ENCODE measurements at regions not wholly inside any gene's neighbourhood (a gene's known extent, or its start where the extent isn't known, plus 50 kb on each side); places are given as distances from the start of the nearest gene placed in this dataset.

DNA sequence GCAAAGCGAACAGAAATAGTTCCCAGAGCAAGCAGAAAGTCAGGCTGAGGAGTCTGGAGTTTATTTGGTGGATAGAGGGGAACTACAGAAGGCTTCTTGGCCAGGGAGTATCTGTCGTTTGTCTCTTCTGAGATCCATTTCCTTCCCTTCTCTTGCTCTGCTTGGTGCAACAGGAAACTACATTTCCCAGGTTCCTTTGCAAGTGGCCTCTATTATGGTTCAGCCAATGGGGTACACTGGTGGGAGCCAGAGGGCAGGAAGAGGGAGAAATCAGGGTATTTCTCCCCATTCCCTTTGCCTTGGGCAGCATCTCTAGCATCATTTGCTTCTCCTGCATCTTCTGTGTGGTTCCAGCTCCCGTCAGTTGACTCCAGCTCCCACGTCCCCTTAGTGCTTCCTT lies 142.1 kb downstream of the BCOR start:
- ATAC-seq (replicated peaks), result no peak
- Mint-ChIP-seq H3K27me3 (no peaks in the 10 kb centered on the region), H3K36me3 (ENCODE audit: low read depth) (no peaks in the 10 kb centered on the region), H3K27ac (no peak overlapping the region), H3K4me3 (no peak overlapping the region), H3K4me1 (no peaks in the 10 kb centered on the region), H3K9me3 (no peaks in the 10 kb centered on the region)

DNA sequence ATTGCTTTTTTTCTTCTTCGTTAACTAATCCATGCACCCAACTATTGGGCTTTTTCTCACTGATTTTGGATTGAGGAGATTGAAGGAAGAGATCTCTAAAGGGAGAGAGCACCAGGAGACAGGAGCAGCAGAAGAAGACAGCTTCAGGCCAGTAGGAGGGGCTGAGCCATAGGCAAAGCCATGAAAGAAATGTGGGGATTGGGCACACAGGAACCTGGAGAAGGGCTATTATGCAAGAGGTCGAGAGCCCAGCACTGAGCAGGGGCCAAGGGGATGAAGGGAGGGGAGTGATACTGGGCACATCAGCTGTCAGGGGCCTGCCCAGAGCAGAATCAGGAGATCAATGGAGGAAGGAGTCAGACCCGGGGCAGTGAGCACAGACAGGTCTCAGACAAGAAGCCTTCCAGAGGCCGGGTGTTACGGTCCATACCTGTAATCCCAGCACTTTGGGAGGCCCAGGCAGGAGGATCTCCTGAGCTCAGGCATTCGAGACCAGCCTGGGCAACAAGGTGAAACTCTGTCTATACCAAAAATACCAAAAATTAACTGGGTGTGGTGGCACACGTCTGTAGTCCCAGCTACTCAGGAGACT lies 140.9 kb downstream of the BCOR start:
- H3K4me1 Mint-ChIP-seq, result no peaks in the 10 kb centered on the region
- no peak overlapping the region for H3K27ac Mint-ChIP-seq
- no peaks in the 10 kb centered on the region for H3K9me3 Mint-ChIP-seq
- no peaks in the 10 kb centered on the region for H3K36me3 Mint-ChIP-seq (ENCODE audit: low read depth)
- no peak for ATAC-seq (replicated peaks)
- H3K27me3 Mint-ChIP-seq, result no peaks in the 10 kb centered on the region
- no peak overlapping the region for H3K4me3 Mint-ChIP-seq

DNA sequence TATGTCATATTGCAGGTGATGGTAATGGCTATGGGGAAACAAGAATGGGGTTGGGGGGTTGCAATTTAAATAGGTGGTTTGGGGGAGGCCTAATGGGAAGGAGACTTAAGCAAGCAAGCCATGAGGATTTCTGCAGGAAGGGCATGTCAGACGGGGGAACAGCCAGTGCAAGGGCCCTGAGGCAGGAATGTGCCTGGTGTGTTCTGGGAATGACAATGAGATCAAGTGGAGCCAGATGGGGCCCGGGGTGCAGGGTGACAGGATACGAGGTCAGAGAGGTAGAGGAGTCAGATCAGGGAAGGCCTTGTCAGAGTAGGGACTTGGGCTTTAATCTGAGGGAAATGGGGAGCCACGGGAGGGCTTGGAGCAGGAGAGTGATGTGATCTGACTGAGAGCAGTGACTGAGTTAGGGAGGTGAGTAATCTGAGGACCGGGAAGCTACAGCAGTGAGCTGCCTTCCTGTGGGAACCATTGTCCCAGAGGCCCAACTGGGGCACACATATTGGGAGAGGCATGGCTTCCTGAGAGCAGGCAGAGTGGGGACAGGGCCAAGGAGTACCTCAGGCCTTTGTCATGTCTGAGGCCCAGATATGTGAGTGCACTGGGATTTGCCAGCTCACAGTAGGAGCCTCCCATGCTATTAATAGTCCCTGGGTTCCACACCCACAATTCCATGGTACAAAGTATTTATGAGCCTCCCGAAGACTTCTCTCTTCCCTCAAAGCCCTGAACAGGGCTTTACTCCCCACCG lies 139.8 kb downstream of the BCOR start:
- H3K4me3 Mint-ChIP-seq, result no peak overlapping the region
- no peaks in the 10 kb centered on the region for H3K36me3 Mint-ChIP-seq (ENCODE audit: low read depth)
- no peaks in the 10 kb centered on the region for H3K9me3 Mint-ChIP-seq
- no peak overlapping the region for H3K27ac Mint-ChIP-seq
- no peaks in the 10 kb centered on the region for H3K27me3 Mint-ChIP-seq
- no peaks in the 10 kb centered on the region for H3K4me1 Mint-ChIP-seq
- no peak for ATAC-seq (replicated peaks)

DNA sequence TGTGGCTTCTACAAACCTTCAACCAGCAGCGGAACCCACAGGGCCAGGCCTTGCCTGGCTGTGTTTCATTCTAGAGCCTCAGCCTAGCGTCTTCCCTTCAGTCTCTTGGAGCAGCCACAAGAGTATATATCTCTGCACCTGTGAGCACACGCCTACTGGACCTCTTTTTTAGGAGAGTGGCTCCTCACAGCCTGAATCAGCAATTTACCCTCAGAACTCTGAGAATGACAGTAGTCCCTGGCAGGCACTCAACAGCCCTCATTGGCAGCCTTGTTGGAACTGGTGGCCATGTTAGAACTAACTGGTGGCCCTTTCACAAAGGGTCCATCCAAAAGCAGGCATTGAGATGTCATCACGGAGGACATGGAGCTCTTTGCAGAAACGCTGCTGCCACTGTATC lies 138.9 kb downstream of the BCOR start:
- no peak for ATAC-seq (replicated peaks)
- H3K4me1 Mint-ChIP-seq, result no peaks in the 10 kb centered on the region
- H3K4me3 Mint-ChIP-seq, result no peak overlapping the region
- H3K27me3 Mint-ChIP-seq, result no peaks in the 10 kb centered on the region
- no peaks in the 10 kb centered on the region for H3K9me3 Mint-ChIP-seq
- H3K36me3 Mint-ChIP-seq (ENCODE audit: low read depth), result no peaks in the 10 kb centered on the region
- no peak overlapping the region for H3K27ac Mint-ChIP-seq

DNA sequence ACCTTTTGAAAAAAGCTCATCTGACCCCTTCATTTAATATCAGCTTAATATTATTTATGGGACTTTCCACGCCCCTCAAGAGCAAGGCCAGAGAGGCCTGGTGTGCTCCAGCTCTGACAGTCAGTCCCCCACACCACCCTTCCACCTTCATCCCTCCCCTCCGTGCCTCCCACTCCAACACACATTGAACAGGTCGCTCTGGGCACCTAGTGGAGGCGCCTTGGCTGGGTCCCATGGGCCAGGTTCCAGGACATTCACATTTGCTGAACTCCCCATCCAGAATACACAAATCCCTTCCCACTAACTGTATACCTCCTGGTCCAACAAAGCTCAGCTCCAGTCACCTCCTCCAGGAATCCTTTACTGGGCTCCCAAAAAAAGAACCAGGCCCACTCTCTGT lies 137.5 kb downstream of the BCOR start:
- Mint-ChIP-seq H3K4me3 (no peak overlapping the region), H3K27me3 (no peaks in the 10 kb centered on the region), H3K4me1 (no peaks in the 10 kb centered on the region), H3K27ac (no peak overlapping the region), H3K9me3 (no peaks in the 10 kb centered on the region), H3K36me3 (ENCODE audit: low read depth) (no peaks in the 10 kb centered on the region)
- ATAC-seq (replicated peaks), result no peak

DNA sequence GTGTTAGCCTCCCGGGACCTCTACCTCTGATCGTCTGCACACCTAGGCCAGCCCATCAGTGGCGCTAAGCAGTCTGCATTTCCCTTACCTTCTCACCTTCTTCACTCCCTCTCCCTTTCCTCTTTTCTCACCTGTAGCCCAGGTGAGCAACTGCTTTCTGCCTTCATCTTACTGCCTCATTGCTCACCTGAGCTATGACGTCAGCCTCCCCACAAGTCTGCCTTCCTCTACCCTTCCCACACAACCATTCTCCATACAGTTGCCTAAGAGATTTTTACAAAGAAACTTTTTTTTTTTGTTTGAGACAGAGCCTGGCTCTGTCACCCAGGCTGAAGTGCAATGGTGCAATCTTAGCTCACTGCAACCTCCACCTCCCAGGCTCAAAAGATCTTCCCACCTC lies 136.3 kb downstream of the BCOR start:
- Mint-ChIP-seq H3K27me3 (no peaks in the 10 kb centered on the region), H3K4me1 (no peaks in the 10 kb centered on the region)
- no peak for ATAC-seq (replicated peaks)

DNA sequence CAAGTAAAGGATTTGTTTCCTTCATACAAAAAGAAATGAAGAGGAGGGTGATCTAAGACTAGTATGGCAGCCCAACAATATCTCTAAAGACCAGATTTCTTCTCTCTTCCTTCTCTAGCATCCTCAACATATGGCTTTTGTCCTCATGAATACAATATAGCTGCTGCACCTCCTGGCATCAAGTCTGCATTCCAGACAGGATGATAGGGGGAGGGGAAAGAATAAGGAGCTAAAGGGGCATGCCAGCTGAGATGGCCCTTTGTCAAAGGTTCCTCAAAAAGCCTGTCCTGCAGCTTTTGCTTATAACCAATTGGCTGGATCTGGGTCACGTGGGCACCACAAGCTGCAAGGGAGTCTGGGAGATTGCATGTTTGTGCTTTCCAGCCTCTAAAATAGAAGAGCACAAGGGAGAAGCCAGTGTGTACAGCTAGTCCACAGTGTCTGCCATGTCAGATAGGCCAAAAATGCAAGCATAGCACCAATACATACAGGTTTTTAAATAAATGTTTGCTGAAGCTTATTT lies 132.6 kb downstream of the BCOR start:
- ATAC-seq (replicated peaks), result no peak
- H3K36me3 Mint-ChIP-seq (ENCODE audit: low read depth), result no peaks in the 10 kb centered on the region
- no peak overlapping the region for H3K4me3 Mint-ChIP-seq
- no peaks in the 10 kb centered on the region for H3K27me3 Mint-ChIP-seq
- no peaks in the 10 kb centered on the region for H3K9me3 Mint-ChIP-seq
- no peaks in the 10 kb centered on the region for H3K4me1 Mint-ChIP-seq
- no peak overlapping the region for H3K27ac Mint-ChIP-seq

More for the DNA sequence above, 136.3 kb downstream of the BCOR start:
- Mint-ChIP-seq H3K36me3 (ENCODE audit: low read depth) (no peaks in the 10 kb centered on the region), H3K4me3 (no peak overlapping the region), H3K27ac (no peak overlapping the region), H3K9me3 (no peaks in the 10 kb centered on the region)

DNA sequence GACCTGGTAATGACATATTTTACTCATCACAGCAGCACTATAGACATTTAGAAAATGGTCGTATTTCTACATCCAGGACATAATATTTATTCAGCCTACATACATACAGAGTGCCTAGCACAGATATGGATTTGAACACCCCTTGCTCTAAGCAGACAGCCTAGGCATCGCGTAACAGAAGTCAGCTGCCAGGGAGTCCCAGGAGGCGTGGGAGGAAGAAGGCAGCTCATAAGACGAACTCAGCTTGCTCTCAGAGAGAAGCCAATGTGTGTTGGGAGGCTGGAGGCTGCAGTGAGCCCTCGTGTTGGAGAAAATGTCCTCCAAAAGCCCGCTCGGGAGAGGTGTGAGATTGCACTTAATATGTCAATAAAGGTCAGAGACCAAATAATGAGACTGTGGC lies 131.6 kb downstream of the BCOR start:
- H3K27ac Mint-ChIP-seq, result no peak overlapping the region
- H3K4me3 Mint-ChIP-seq, result no peak overlapping the region
- no peaks in the 10 kb centered on the region for H3K4me1 Mint-ChIP-seq
- H3K36me3 Mint-ChIP-seq (ENCODE audit: low read depth), result no peaks in the 10 kb centered on the region
- ATAC-seq (replicated peaks), result no peak
- H3K9me3 Mint-ChIP-seq, result peaks cover 3% of the 10 kb centered on the region
- H3K27me3 Mint-ChIP-seq, result no peaks in the 10 kb centered on the region

DNA sequence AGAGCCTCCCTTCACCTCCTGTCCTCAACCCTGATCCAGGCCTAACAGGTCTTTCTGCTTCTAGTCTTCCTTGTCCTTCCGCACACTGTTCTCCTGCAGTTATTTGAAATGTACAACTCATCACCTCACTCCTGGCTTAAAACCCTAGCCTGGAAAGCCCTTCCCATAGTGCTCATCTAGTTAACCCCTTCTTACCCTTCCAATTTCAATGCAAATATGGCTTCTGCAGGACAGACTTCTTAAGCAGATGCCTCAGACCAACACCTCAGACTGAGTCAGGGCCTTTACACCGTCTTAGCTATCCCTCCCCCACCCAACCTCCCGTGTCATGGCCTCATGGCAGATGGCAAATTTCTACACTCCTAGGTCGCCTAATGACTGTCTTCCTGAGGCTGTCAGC lies 130.4 kb downstream of the BCOR start:
- no peaks in the 10 kb centered on the region for H3K36me3 Mint-ChIP-seq (ENCODE audit: low read depth)
- H3K27ac Mint-ChIP-seq, result no peak overlapping the region
- no peaks in the 10 kb centered on the region for H3K27me3 Mint-ChIP-seq
- no peak overlapping the region for H3K4me3 Mint-ChIP-seq
- H3K4me1 Mint-ChIP-seq, result no peaks in the 10 kb centered on the region
- H3K9me3 Mint-ChIP-seq, result peaks cover 5% of the 10 kb centered on the region
- no peak for ATAC-seq (replicated peaks)

DNA sequence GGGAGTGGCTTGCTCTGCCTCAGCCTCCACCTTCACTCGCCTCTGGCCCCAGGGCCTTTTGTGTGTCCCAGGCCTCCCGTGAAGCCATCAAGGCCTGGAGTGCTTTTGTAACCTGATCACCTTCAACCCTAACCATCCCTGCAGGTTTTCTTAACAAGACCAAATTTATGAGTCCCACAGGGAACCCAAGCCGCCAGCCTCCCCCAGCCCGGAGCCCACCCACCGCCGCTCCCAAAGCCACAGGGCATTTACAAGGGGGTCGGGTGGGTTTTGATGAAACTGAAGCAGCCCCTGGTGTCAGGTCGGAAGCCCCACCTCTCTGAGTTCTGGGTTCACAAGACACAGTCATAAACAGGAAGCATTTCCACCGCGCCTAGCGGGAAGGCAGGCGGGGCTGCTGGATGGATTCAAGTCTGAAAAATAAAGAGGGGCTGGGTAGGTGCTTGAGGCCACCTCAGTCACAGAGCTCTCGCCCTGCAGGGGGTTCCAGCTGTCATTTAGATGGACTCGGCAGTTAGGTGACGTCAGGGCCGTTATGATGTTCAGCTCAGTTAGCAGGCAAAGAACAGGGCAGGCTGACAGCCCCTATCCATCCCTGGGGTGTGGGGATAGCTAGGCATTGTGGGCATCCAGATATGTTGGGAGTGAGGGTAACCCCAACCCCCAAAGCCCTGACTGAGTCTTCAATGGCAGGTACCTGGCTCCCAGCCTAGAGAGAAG lies 128.5 kb downstream of the BCOR start:
- peak overlapping the region; percentile 28 for H3K27ac Mint-ChIP-seq
- ATAC-seq (replicated peaks), result no peak
- H3K4me3 Mint-ChIP-seq, result no peak overlapping the region
- H3K27me3 Mint-ChIP-seq, result no peaks in the 10 kb centered on the region
- H3K9me3 Mint-ChIP-seq, result peaks cover 5% of the 10 kb centered on the region
- H3K36me3 Mint-ChIP-seq (ENCODE audit: low read depth), result no peaks in the 10 kb centered on the region
- no peaks in the 10 kb centered on the region for H3K4me1 Mint-ChIP-seq

DNA sequence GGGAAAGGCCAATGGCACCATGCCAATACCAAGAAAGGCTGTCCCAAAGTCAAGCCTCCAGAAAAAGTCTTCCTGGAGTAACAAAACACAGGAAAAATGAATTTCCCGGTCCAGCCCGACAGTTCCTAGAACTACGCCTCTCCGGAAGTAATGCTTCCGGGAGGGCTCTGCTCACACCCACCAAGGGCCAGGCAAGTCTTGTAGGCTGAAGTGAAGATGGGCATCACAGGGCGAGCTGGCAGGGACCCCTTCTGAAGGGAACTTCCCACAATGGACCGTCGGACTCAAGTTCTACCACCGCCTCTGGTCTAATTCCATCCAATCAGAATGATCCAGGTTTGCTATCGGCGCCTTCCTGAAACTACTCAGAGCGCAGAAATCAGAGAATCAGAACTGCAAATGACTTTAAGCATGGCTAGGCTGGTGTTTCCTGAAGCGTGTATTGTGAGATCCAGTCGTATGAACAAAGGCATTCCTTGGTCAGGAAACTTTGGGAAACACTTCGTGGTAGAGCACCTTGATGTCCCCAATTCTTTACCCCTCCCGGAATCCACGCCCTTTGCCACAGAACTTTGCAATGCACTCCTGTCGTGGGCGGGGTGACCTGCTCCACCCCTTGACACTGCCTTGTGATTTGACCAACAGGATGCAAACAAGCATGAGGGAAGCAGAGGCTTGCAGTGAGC lies 127.8 kb downstream of the BCOR start:
- no peaks in the 10 kb centered on the region for H3K4me1 Mint-ChIP-seq
- ATAC-seq (replicated peaks), result no peak
- H3K27ac Mint-ChIP-seq, result no peak overlapping the region
- H3K27me3 Mint-ChIP-seq, result no peaks in the 10 kb centered on the region
- H3K36me3 Mint-ChIP-seq (ENCODE audit: low read depth), result no peaks in the 10 kb centered on the region
- peaks cover 5% of the 10 kb centered on the region for H3K9me3 Mint-ChIP-seq
- H3K4me3 Mint-ChIP-seq, result no peak overlapping the region

DNA sequence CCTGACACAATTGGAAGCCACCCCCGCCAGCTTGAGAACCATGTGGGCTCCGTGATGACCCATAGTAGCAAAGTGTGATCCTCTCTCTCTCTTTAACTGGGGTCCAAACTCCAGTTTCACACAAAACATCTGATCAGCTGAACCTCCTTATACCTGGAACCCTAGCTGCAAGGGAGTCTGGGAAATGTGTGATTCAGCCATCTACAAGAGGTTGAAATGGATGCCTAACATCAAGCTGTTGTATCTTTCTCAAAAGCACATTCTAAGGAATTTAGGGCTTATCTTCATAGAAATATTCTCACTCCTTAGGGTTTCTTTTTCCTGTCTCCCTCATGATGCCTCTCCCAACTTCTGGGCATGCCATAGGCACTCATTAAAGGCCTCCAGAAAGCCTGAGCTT lies 126.0 kb downstream of the BCOR start:
- Mint-ChIP-seq H3K4me3 (no peak overlapping the region), H3K4me1 (no peaks in the 10 kb centered on the region), H3K9me3 (peaks cover 5% of the 10 kb centered on the region), H3K36me3 (ENCODE audit: low read depth) (no peaks in the 10 kb centered on the region), H3K27me3 (no peaks in the 10 kb centered on the region), H3K27ac (no peak overlapping the region)
- ATAC-seq (replicated peaks), result no peak

DNA sequence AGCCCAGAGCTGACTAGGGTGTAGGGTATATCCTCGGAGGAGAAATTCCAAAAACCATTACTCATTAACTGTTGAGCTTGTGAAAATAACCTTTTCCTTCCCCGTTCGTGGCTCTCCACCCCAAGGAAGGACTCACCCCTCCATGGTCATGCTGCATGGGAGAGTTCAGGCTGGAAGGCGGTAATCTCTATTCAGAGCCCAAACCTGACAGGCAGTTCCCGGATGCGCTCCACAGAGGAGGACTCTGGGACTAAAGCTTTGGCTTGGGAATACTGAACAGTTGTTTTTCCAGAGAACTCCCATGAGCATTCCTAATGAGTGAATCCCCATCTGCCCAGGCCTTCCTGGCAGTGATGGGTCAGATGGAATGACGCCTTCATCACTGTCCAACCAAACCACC lies 125.4 kb downstream of the BCOR start:
- H3K27me3 Mint-ChIP-seq, result no peaks in the 10 kb centered on the region
- H3K4me1 Mint-ChIP-seq, result no peaks in the 10 kb centered on the region
- H3K36me3 Mint-ChIP-seq (ENCODE audit: low read depth), result no peaks in the 10 kb centered on the region
- no peak overlapping the region for H3K4me3 Mint-ChIP-seq
- no peak overlapping the region for H3K27ac Mint-ChIP-seq
- no peak for ATAC-seq (replicated peaks)
- peaks cover 5% of the 10 kb centered on the region for H3K9me3 Mint-ChIP-seq

DNA sequence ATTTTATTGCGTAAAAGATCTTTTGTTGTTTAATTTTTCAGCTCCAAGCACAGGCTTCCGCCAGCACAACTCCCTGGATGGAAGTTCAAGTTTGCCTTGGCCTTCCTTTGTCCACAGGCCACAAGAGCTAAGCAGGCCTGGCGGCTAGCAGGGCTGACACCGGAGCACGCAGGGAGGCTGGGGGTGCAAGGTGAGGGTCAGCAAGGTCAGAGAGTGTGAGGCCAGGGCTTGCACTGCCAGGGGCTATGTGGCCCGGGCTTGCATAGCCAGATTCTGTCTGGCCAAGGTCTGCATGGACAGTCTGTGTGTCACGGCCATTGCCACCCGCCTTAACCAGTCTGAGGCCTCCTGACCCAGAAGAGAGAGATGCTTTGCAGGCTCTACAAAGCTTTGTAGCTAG lies 123.9 kb downstream of the BCOR start:
- no peak overlapping the region for H3K4me3 Mint-ChIP-seq
- H3K9me3 Mint-ChIP-seq, result peaks cover 5% of the 10 kb centered on the region

More for the DNA sequence above, 123.9 kb downstream of the BCOR start:
- no peak overlapping the region for H3K27ac Mint-ChIP-seq
- no peaks in the 10 kb centered on the region for H3K4me1 Mint-ChIP-seq
- no peaks in the 10 kb centered on the region for H3K36me3 Mint-ChIP-seq (ENCODE audit: low read depth)
- ATAC-seq (replicated peaks), result no peak
- no peaks in the 10 kb centered on the region for H3K27me3 Mint-ChIP-seq
